Mucosa of gallbladder (tissue), 1 donor: ENCODE measurements at regions not wholly inside any gene's neighbourhood (a gene's known extent, or its start where the extent isn't known, plus 50 kb on each side); places are given as distances from the start of the nearest gene placed in this dataset.

Experiments
- DNase-seq: peaks from one replicate; pipeline ENCODE4 v3.0.0-alpha.2; 2020; ENCODE audit warnings: low spot score
- donor health status: DM: no; HTN: no; CAD: no.

GRCh38 chr5:135219868-135220267 is 179.2 kb downstream of the MACROH2A1 start:
- DNase-seq: no peak

GRCh38 chr5:135218790-135219568 is 180.1 kb downstream of the MACROH2A1 start:
- no peak for DNase-seq

GRCh38 chr5:135218486-135218755 is 180.6 kb downstream of the MACROH2A1 start:
- DNase-seq: no peak

- DNase-seq: no peak
Measured at GRCh38 chr5:135217669-135218485, 181.2 kb downstream of the MACROH2A1 start.

DNA sequence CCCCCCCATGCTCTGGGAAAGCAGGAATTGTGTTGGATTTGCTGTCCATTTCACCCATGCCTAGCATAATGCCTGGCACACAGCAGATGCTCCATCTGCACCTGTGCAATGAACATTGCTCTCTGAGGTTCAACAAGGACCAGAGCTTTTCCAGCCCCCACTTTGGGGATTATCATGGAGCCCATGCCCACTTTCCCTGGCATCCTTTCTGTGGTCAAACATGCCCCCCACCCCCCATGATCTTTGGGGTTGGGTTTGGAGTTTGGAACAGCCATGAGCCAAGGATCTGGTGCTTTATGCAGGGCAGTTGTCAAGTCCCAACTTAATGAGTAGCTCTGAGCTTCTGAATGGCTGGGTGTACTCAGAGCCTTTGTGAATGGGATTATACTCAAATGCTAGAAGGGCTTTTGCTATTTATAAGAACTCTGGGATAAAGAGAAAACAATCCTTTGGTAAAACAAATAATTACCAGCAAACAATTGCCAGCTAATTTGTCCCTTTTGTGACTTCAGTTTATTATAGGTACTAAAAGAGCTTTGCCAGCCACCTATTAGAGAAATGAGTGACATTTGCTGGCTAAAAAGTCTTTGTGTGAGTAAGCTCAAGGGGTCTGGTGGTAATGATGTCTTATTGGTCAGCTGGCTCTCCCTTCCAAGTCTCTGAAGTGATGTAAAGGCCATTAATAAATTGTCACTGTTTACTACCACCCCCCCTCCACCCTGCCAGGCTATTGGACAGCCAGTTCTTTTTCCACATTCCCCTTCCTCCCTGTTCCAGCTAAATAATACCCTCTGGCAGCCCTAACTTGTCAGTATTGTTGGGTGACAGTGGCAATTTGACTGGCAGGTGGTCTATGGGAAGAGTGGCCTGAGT is 182.3 kb downstream of the MACROH2A1 start:
- no peak for DNase-seq

GRCh38 chr5:135215617-135216470 is 181.8 kb upstream of the PITX1 start:
- no peak for DNase-seq

- no peak for DNase-seq
Measured at GRCh38 chr5:135214897-135215616, 181.0 kb upstream of the PITX1 start.

DNA sequence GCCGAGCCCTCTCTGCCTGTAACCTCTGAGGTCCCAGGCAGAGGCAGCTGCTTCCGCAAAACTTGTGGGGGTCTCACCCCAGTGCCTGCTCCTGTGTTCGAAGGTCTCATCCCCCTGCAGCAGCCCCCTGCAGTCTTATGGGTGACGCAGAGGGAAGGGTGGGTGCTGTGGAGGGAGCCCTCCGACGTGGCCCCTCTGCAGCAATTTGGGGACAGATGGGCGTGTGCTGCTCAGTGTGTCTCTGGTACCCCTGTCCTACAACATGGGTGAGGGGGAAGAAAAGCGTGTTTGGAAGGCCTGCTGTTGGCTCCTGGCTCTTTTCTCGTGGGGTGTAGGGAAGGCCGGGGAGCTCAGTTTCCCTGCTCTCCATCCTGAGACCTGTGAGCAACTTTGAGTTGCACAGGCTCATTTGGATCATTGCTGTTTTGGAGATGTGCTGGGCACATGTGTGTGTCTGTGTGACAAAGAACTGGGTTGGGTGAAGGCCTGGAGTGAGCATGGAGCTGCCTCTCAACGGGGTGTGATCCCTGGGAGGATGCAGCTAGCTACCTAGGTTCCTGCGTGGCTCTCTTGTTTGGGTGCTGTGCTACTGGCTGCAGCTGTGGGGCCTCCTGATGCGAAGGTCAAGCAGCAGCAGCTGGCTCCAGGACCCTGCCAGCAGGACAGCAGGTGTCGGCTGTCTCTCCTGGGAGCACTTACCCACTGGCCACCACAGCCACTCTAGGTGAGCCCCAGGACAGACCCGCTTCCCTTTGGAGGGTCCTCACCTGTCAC is 179.6 kb upstream of the PITX1 start:
- DNase-seq: no peak

DNA sequence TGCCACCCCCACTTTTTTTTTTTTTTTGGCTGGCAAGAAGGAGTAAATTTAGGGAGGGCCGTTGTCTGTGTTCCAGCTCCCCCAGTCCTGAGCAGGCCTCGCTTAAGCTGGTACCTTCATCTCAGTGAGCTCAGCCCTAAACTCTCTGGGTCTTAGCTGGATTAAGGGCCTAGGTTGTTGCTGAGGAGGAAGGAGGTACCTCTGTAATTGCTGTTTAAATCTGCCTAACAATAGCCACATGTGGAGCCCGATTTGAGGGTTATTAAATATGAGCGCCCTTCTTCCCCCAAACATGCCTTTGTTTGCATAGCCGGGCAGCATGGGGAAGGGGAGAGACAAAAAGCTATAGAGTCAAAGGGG is 179.0 kb upstream of the PITX1 start:
- DNase-seq: no peak

DNA sequence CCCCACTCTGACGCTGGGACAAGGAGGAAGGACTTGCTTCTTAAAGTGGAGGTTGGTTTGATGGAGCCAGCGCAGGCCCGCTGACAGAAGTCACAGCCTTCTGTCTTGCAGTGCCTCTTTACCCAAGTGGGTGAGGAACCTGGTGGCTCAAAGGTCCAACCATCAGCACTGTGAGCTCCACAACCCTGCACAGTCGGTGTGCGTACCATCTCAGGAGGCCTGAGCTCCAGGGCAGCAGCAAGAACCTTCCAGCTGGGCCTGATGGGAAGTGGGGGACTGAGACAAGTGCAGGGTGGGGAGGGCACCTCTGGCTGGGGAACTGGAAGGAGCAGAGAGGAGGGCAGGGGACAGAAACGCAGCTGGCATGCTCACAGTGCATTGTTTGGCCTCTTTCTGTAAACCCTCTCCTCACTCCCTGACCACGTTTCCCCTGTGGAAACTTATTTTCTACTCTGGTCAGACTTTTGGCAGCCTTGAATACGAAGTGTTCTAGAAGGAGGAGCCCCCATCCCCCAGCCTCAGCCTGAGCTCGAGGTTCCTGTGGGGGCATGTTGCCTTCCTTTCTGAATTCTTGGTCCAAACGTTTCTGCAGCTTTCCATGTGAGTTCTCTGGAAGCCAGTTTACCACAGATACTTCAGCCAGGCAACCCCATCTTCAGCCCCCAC is 178.5 kb upstream of the PITX1 start:
- DNase-seq: peak; percentile 8

GRCh38 chr5:135211791-135212190 is 177.8 kb upstream of the PITX1 start:
- DNase-seq: peak; percentile 4

- DNase-seq: peak; percentile 9
Measured at GRCh38 chr5:135211083-135211790, 177.2 kb upstream of the PITX1 start.

- peak; percentile 8 for DNase-seq
Measured at GRCh38 chr5:135210286-135211055, 176.4 kb upstream of the PITX1 start.

DNA sequence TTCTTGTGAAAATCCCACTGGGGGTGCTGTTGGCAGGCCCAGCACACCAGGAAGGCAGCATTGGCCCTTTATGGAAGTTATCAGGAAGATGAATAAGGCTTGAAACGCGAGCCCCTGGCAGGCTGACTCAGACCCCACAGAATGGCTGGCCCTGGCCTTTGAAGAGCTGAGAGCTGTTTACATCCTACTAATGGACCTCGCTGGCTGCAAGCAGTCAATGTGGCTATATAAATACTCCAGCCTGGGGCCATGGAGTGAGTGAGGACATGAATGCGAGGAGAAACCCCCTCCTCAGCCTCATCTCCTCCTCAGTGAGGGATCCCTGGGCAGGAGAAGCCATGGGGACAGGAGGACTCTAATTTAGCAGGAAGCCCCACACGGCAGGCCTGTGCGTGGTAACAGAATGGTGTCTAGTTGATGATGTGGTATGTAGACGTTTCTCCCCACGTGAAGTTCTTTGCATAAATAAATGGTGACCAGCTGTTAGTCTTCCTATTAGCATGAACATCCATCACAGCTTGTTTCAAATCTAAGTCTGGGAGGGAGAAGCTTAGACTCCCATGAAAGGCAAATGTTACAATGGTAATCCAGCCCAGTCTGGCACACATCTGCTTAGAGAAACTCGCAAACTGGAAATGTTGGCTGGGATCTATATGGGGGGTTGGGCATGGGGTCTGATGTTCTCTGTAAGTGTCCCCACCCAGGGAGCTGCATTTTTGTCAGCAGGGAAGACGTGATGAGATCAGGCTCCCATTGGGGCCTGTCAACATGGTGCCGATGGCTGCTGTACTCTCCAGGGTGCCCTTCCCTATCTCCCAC is 175.1 kb upstream of the PITX1 start:
- peak; percentile 22 for DNase-seq

GRCh38 chr5:135208555-135208902 is 174.5 kb upstream of the PITX1 start:
- no peak for DNase-seq

DNA sequence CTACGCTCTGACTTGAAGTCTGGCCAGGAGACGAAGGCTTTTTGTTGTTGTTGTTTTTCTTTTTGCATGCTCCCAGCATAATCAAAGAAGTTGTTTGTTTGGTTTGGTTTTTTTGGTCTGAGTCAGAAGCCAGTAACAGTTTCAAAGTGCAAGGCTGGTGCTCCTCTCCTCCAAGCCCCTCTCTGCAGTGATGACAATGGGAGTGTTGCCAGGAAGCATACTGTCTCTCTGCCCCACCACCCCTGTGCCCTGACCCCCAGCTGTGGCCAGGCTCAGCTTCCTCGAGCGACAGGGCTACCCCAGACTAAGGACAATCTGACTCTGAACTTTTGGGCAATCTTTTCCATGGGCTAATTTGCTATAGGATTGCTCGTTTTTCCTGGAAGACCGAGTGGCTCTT is 173.8 kb upstream of the PITX1 start:
- DNase-seq: peak; percentile 6

GRCh38 chr5:135206862-135207261 is 172.8 kb upstream of the PITX1 start:
- peak; percentile 5 for DNase-seq
